ENCODE measurements at regions not wholly inside any gene's neighbourhood (a gene's known extent, or its start where the extent isn't known, plus 50 kb on each side); places are given as distances from the start of the nearest gene placed in this dataset.

GRCh38 chr7:70975754-70976153 is 156.2 kb upstream of the GALNT17 start:
- no peak for DNase-seq (ENCODE audit: low read depth in 1 of 2, low spot score in 1 of 2)

GRCh38 chr7:70986297-70986696 is 145.6 kb upstream of the GALNT17 start:
- DNase-seq (ENCODE audit: low read depth in 1 of 2, low spot score in 1 of 2), result no peak

DNA sequence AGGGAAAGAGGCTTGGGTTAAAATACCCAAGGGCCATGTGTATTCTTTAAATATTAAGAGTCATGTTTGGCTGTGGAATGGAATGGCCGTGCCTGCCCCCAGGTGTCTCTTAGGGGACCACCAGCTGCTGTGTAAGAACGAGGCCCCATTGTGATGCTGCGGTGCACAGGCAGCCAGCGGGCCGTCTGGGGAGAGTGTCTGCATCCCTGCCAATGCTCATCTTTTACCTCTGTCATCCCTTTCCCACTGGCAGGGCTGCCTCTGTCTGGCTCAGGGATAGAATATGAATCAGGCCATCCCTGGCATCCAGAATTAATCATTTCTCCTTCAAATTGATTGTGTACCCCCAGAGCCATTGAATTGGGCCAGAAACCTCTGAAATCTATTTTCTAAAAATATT is 137.8 kb upstream of the GALNT17 start:
- no peak for DNase-seq (ENCODE audit: low read depth in 1 of 2, low spot score in 1 of 2)

DNA sequence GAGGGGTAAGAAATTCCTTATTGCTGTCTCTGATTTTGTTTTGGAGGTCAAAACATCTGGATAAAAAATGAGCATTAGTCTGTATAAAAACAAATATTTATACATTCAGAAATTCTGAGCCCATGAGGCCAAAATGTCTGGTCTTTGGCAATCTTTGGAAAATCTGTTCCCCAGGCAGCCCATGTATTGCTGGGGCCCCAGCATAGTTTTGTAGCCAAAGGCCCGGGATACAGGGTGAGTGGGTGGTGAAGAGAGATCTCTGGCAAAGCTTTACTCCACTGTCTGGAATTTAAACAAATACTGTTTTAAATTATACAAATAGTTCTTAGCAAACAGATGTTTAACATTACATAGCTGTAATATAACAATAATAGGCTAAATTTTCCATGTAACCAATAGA is 134.7 kb upstream of the GALNT17 start:
- DNase-seq (ENCODE audit: low read depth in 1 of 2, low spot score in 1 of 2), result no peak

- no peak for DNase-seq (ENCODE audit: low read depth in 1 of 2, low spot score in 1 of 2)
Observed at GRCh38 chr7:71005109-71005508, 126.8 kb upstream of the GALNT17 start.

DNA sequence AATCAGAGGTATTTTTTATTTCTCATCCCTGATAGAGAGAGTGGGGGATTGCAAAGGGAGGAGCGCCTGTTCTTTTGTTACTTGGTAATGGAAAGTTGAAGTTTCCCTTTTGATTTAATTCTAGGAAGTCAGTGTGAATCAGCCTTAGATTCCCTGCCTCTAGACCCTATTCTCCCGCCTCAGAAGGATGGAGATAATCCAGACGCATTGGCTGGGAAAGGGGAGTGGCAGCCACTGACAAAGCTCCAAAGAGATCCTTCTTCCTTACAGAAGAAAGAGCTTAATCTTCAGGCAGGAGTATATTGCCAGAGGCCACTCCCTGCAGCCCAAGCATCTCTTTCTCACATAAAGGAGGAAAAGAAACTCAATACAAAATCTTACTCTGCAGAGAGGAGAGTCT is 122.3 kb upstream of the GALNT17 start:
- no peak for DNase-seq (ENCODE audit: low read depth in 1 of 2, low spot score in 1 of 2)

- DNase-seq (ENCODE audit: low read depth in 1 of 2, low spot score in 1 of 2), result no peak
Observed at GRCh38 chr7:71015252-71015900, 116.6 kb upstream of the GALNT17 start.

DNA sequence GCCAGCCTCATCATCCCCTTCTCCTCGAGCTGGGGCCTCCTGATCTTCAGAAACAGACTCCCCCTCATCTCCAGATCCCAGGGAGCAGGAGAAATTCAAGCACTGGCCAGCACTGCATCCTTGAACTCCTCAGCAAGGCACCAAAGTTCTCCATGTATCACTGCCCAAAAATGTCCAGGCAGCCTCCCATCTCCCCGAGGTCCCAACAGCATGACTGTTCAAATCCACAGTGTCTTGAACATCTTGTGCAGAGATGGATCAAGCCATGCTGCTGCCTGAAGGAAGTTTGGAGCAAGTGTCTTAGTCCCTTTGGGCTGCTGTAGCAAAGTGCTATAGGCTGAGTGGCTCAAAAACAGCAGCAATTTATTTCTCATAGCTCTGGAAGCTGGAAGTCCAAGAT is 115.5 kb upstream of the GALNT17 start:
- DNase-seq (ENCODE audit: low read depth in 1 of 2, low spot score in 1 of 2), result no peak

DNA sequence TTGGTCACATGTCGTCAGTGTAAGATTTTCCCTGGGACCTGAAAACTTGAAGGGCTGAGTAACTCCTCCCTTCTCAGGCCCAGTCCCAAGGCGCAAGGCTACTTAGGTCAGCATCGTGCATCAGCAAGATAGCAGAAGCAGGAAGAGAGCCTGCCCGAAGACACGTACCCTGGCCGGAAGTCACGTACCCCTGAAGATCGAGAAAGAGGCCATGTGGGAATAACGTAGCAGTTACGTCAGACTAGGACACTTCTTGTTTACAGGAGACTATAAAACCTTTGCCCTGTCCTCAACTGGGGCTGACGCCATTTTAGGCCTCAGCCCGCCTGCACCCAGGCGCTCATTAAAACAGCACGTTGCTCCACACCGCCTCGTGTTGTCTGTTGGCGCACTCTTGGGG is 114.3 kb upstream of the GALNT17 start:
- DNase-seq (ENCODE audit: low read depth in 1 of 2, low spot score in 1 of 2), result no peak

- no peak for DNase-seq (ENCODE audit: low read depth in 1 of 2, low spot score in 1 of 2)
Observed at GRCh38 chr7:71019706-71020105, 112.2 kb upstream of the GALNT17 start.

GRCh38 chr7:71021131-71021530 is 110.8 kb upstream of the GALNT17 start:
- no peak for DNase-seq (ENCODE audit: low read depth in 1 of 2, low spot score in 1 of 2)

- DNase-seq (ENCODE audit: low read depth in 1 of 2, low spot score in 1 of 2), result no peak
Observed at GRCh38 chr7:71026680-71027079, 105.3 kb upstream of the GALNT17 start.

DNA sequence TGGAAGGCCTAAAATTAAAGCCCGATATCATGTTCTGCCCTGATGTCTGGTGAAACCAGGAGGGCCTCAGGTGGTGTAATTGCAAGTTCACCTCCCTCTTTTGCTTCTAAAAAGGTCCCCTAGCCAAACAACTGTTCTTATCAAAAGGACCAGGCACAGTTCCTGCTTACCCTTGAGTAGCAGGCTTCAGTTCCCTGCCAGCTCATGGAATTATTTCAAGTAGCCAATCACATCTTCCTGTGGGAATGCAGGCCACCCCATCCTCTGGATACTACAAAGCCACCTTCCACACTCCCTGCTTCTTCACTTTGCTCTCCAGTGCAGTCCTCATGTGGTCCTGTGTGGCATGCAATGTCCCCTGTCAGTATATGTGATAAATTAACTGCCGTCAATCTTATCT is 97.7 kb upstream of the GALNT17 start:
- no peak for DNase-seq (ENCODE audit: low read depth in 1 of 2, low spot score in 1 of 2)

GRCh38 chr7:71042591-71042990 is 89.4 kb upstream of the GALNT17 start:
- no peak for DNase-seq (ENCODE audit: low read depth in 1 of 2, low spot score in 1 of 2)

GRCh38 chr7:71050492-71050891 is 81.5 kb upstream of the GALNT17 start:
- no peak for DNase-seq (ENCODE audit: low read depth in 1 of 2, low spot score in 1 of 2)

DNA sequence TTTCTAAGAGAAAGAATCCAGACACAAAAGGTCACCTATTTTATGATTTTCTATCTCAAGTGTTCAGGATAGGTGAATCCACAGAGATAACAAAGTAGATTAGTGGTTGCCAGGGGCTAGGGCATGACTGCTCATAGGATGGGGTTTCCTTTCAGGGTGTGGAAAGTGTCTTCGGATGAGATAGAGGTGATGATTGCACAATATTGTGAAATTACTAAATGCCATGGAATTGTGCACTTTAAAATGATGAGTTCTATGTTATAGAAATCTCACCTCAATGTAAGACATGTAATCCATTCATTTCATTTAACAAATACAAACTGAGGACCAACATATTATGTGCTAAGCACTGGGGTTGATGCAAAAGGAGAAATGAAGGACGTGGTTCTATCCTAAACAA is 76.4 kb upstream of the GALNT17 start:
- DNase-seq (ENCODE audit: low read depth in 1 of 2, low spot score in 1 of 2), result no peak

- no peak for DNase-seq (ENCODE audit: low read depth in 1 of 2, low spot score in 1 of 2)
Observed at GRCh38 chr7:71077743-71078476, 54.0 kb upstream of the GALNT17 start.

All from activated T-helper 1 cell treated with anti-CD3 and anti-CD28 coated beads, Interleukin-2, amount 50 U/mL, for 16 hours (primary cell).